PC-9 (cell line): ENCODE measurements at regions not wholly inside any gene's neighbourhood (a gene's known extent, or its start where the extent isn't known, plus 50 kb on each side); places are given as distances from the start of the nearest gene placed in this dataset.
"Not testable (repeated sequence)": the region's sequence is repeated elsewhere in the genome, so short reads cannot be mapped to it uniquely, and the experiment has no call there.

Experiments
- BruUV-seq: library from RNA; stranded (reverse); fragments of 400-500 nt; replicated peaks from 2 replicates; lab custom pipeline; 2021; lab: Mats Ljungman, UMichigan
- CTCF ChIA-PET: fragments of 300-600 bp; sonication (Branson Sonifier 250); formaldehyde crosslinking; loops from one replicate; lab custom pipeline; 2022; ENCODE audit warnings: antibody characterized with exemption; lab: Charles Lee
- POLR2A ChIA-PET: fragments of 300-600 bp; sonication (Branson Sonifier 250); formaldehyde crosslinking; loops from one replicate; lab custom pipeline; 2022; ENCODE audit warnings: antibody characterized with exemption; ENCODE audit not compliant: unreplicated experiment; lab: Charles Lee
- DNase-seq, 2 experiments: peaks; one replicate each; pipeline versions ENCODE4 v3.0.0 to v3.0.0-alpha.2; 2015 to 2022; ENCODE audit warnings: mixed read lengths in 1 of 2
- H2AFZ ChIP-seq: fragments of 200-600 bp; sonication (generic); 2 replicates; pipeline ENCODE4 v1.8.1; 2017; ENCODE audit warnings: antibody characterized with exemption
- H3F3A ChIP-seq: fragments of 200-600 bp; sonication (generic); 2 replicates; pipeline ENCODE4 v1.8.1; 2017; ENCODE audit warnings: antibody characterized with exemption, mild to moderate bottlenecking, low read depth; ENCODE audit not compliant: insufficient read depth
- H3K27ac ChIP-seq: fragments of 200-600 bp; sonication (generic); 2 replicates; pipeline ENCODE4 v1.6.1; 2016; ENCODE audit warnings: mixed run types
- H3K27me3 ChIP-seq: fragments of 200-600 bp; sonication (generic); 2 replicates; pipeline ENCODE4 v1.6.1; 2016; ENCODE audit warnings: low read depth, mixed run types; ENCODE audit not compliant: insufficient read depth
- H3K36me3 ChIP-seq: fragments of 200-600 bp; sonication (generic); 2 replicates; pipeline ENCODE4 v1.6.1; 2016; ENCODE audit warnings: low read depth, mixed run types
- H3K4me1 ChIP-seq: fragments of 200-600 bp; sonication (generic); replicated peaks from 2 replicates; pipeline ENCODE4 v1.6.1; 2016; ENCODE audit warnings: mixed run types; ENCODE audit not compliant: insufficient read depth
- H3K4me2 ChIP-seq: fragments of 200-600 bp; sonication (generic); 2 replicates; pipeline ENCODE4 v1.6.1; 2017; ENCODE audit warnings: mixed run types
- H3K4me3 ChIP-seq: fragments of 200-600 bp; sonication (generic); 2 replicates; pipeline ENCODE4 v1.6.1; 2016; ENCODE audit warnings: mixed run types
- H3K79me2 ChIP-seq: fragments of 200-600 bp; sonication (generic); 2 replicates; pipeline ENCODE4 v1.6.1; 2017; ENCODE audit warnings: low read depth, mixed run types
- H3K9me2 ChIP-seq: fragments of 200-600 bp; sonication (generic); 2 replicates; pipeline ENCODE4 v1.8.1; 2017; ENCODE audit warnings: mild to moderate bottlenecking; ENCODE audit not compliant: insufficient read depth
- H3K9me3 ChIP-seq: fragments of 200-600 bp; sonication (generic); 2 replicates; pipeline ENCODE4 v1.8.1; 2016; ENCODE audit warnings: low read depth; ENCODE audit not compliant: insufficient read depth
- H4K20me1 ChIP-seq: fragments of 200-600 bp; sonication (generic); 2 replicates; pipeline ENCODE4 v1.8.1; 2017; ENCODE audit not compliant: insufficient read depth
- CTCF ChIP-seq: fragments of 200-600 bp; sonication (generic); conservative IDR thresholded peaks from 2 replicates; pipeline ENCODE4 v1.6.1; 2017; ENCODE audit warnings: mixed run types, antibody characterized with exemption, mild to moderate bottlenecking, moderate library complexity
- EZH2 ChIP-seq: fragments of 200-600 bp; sonication (generic); IDR thresholded peaks from 2 replicates; pipeline ENCODE4 v1.8.0; 2017; ENCODE audit warnings: antibody characterized with exemption, low read depth
- intact Hi-C: fragments of 100-400 bp; cut with micrococcal nuclease; formaldehyde crosslinking; loops from one replicate; pipeline ENCODE4 v1.10.0; 2022; ENCODE audit not compliant: unreplicated experiment

- intact Hi-C loops: no loop called here
- CTCF ChIA-PET: no interaction called here
- H3K27me3 ChIP-seq: no peaks in the 10 kb centered on the region
- BruUV-seq: no TSS peak
- POLR2A ChIA-PET: no interaction called here
- H3K27ac ChIP-seq: no peak overlapping the region
- no peak overlapping the region for H2AFZ ChIP-seq
- no peaks in the 10 kb centered on the region for H3F3A ChIP-seq
- no peak overlapping the region for H3K4me3 ChIP-seq
- no peaks in the 10 kb centered on the region for H3K79me2 ChIP-seq
- H3K4me2 ChIP-seq: no peak overlapping the region
- H3K9me2 ChIP-seq: no peaks in the 10 kb centered on the region
- no peak for DNase-seq
- H4K20me1 ChIP-seq: no peaks in the 10 kb centered on the region
- TF ChIP-seq EZH2 (no peak), CTCF (no peak)
- no peaks in the 10 kb centered on the region for H3K9me3 ChIP-seq
- no peaks in the 10 kb centered on the region for H3K36me3 ChIP-seq
- no peaks in the 10 kb centered on the region for H3K4me1 ChIP-seq
These were observed 234.3 kb upstream of the FOLH1 start for GRCh38 chr11:49442669-49443068.

- H3K9me3 ChIP-seq, H3K79me2 ChIP-seq, H3K4me3 ChIP-seq, H3K27ac ChIP-seq, H3K4me2 ChIP-seq, BruUV-seq, CTCF ChIA-PET, H2AFZ ChIP-seq, H3F3A ChIP-seq, H3K36me3 ChIP-seq, H3K4me1 ChIP-seq, H3K9me2 ChIP-seq, DNase-seq, H3K27me3 ChIP-seq, POLR2A ChIA-PET, intact Hi-C loops, H4K20me1 ChIP-seq: not testable (repeated sequence)
These were observed 231.5 kb upstream of the FOLH1 start for GRCh38 chr11:49439901-49440300.

GRCh38 chr11:49434308-49434707 is 225.9 kb upstream of the FOLH1 start:
- H3K4me1 ChIP-seq, intact Hi-C loops, H3K9me3 ChIP-seq, H4K20me1 ChIP-seq, H3K79me2 ChIP-seq, H3K27ac ChIP-seq, H3K9me2 ChIP-seq, H3K36me3 ChIP-seq, H2AFZ ChIP-seq, H3K4me2 ChIP-seq, CTCF ChIA-PET, POLR2A ChIA-PET, DNase-seq, H3F3A ChIP-seq, BruUV-seq, H3K27me3 ChIP-seq, H3K4me3 ChIP-seq: not testable (repeated sequence)

- Histone ChIP-seq H2AFZ (no peak overlapping the region), H3K4me1 (no peaks in the 10 kb centered on the region), H3K36me3 (no peaks in the 10 kb centered on the region), H4K20me1 (no peaks in the 10 kb centered on the region), H3K4me2 (no peak overlapping the region), H3K9me2 (no peaks in the 10 kb centered on the region; the same call in 1 of the 2 replicates), H3F3A (no peaks in the 10 kb centered on the region), H3K27me3 (0 out of 2 replicates have a peak, but pooled peaks cover 6% of the 10 kb centered on the region), H3K27ac (no peak overlapping the region), H3K9me3 (no peaks in the 10 kb centered on the region), H3K79me2 (no peaks in the 10 kb centered on the region), H3K4me3 (no peak overlapping the region)
- CTCF ChIA-PET: no interaction called here
- TF ChIP-seq CTCF (no peak), EZH2 (no peak)
- POLR2A ChIA-PET: no interaction called here
- BruUV-seq: no TSS peak
- intact Hi-C loops: no loop called here
- no peak for DNase-seq
These were observed 223.9 kb upstream of the FOLH1 start for GRCh38 chr11:49432242-49432848.
